ENCODE measurements at regions not wholly inside any gene's neighbourhood (a gene's known extent, or its start where the extent isn't known, plus 50 kb on each side); places are given as distances from the start of the nearest gene placed in this dataset.

GRCh38 chr6:108763931-108764579, 84.2 kb upstream of the ARMC2 start:
- H3K27me3 ChIP-seq (ENCODE audit: insufficient read depth): no peaks in the 10 kb centered on the region
- H4K20me1 ChIP-seq (replicated peaks; ENCODE audit: insufficient read depth): no peaks in the 10 kb centered on the region
- DNase-seq (ENCODE audit: low spot score) (no peak), ATAC-seq (no peak)
- H3K4me2 ChIP-seq: no peak overlapping the region
- H3K9me2 ChIP-seq (ENCODE audit: insufficient read depth): no peaks in the 10 kb centered on the region
- Mint-ChIP-seq H3K4me1 (peaks cover 30% of the 10 kb centered on the region), H3K4me3 (no peak overlapping the region), H3K27me3 (ENCODE audit: insufficient read depth, low read depth, poor library complexity) (peaks cover 5% of the 10 kb centered on the region), H3K9me3 (no peaks in the 10 kb centered on the region; the same call in 2 of the 3 replicates), H3K36me3 (ENCODE audit: low read depth) (no peaks in the 10 kb centered on the region; the same call in 2 of the 3 replicates), H3K27ac (no peak overlapping the region)
- H3K4me3 ChIP-seq: no peak overlapping the region
- H3K79me2 ChIP-seq (replicated peaks; ENCODE audit: insufficient read depth): no peaks in the 10 kb centered on the region
- H2AFZ ChIP-seq: no peak overlapping the region
- peaks cover 17% of the 10 kb centered on the region for H3K4me1 ChIP-seq (ENCODE audit: insufficient read depth)
- H3K27ac ChIP-seq (ENCODE audit: low read depth): no peak overlapping the region
- no peaks in the 10 kb centered on the region for H3F3A ChIP-seq (replicated peaks; ENCODE audit: low read depth)
- TF ChIP-seq POLR2AphosphoS5 (IDR thresholded peaks at IDR 0.05; ENCODE audit: low read depth) (no peak), EZH2phosphoT487 (IDR thresholded peaks at IDR 0.05; ENCODE audit: unreplicated experiment) (no peak), ZNF331 (CRISPR knock-in tag; IDR thresholded peaks at IDR 0.05; ENCODE audit: low read depth) (no peak), STAT1 (IDR thresholded peaks at IDR 0.05; ENCODE audit: unreplicated experiment) (no peak)
- H3K36me3 ChIP-seq (ENCODE audit: insufficient read depth): no peaks in the 10 kb centered on the region

DNA sequence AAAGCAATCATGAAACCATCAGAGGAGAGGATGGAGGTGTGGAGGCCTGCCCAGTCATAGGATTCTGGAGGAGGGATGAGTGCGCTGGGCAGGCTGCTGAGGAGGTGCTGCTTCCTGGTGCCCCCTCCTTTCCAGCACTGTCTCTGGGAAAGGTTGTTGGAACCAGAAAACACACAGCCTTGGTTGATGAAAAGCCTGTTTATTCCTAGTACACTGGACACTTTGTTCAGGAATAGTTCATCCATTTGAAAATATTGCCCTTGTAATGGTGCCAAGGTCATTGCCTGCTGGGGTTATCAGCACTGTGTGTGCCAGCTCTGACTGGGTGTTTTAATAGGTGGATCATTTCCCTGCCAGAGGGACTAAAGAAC, 83.7 kb upstream of the ARMC2 start:
- Mint-ChIP-seq H3K4me3 (no peak overlapping the region), H3K4me1 (peaks cover 26% of the 10 kb centered on the region), H3K36me3 (ENCODE audit: low read depth) (no peaks in the 10 kb centered on the region; the same call in 2 of the 3 replicates), H3K27ac (no peak overlapping the region), H3K27me3 (ENCODE audit: insufficient read depth, low read depth, poor library complexity) (peaks cover 5% of the 10 kb centered on the region), H3K9me3 (no peaks in the 10 kb centered on the region; the same call in 2 of the 3 replicates)
- Histone ChIP-seq H4K20me1 (replicated peaks; ENCODE audit: insufficient read depth) (no peaks in the 10 kb centered on the region), H3K79me2 (replicated peaks; ENCODE audit: insufficient read depth) (no peaks in the 10 kb centered on the region), H3K4me1 (ENCODE audit: insufficient read depth) (peaks cover 17% of the 10 kb centered on the region), H3K4me2 (no peak overlapping the region), H3K27ac (ENCODE audit: low read depth) (no peak overlapping the region), H3K4me3 (no peak overlapping the region), H3K36me3 (ENCODE audit: insufficient read depth) (no peaks in the 10 kb centered on the region), H3F3A (replicated peaks; ENCODE audit: low read depth) (no peaks in the 10 kb centered on the region), H3K27me3 (ENCODE audit: insufficient read depth) (no peaks in the 10 kb centered on the region), H2AFZ (no peak overlapping the region), H3K9me2 (ENCODE audit: insufficient read depth) (no peaks in the 10 kb centered on the region)
- ATAC-seq: no peak
- TF ChIP-seq JUNB (IDR thresholded peaks at IDR 0.05; ENCODE audit: unreplicated experiment) (no peak), CREB1 (CRISPR knock-in tag; IDR thresholded peaks at IDR 0.05; ENCODE audit: low read depth) (no peak), POLR2AphosphoS5 (IDR thresholded peaks at IDR 0.05; ENCODE audit: low read depth) (no peak), ZNF331 (CRISPR knock-in tag; IDR thresholded peaks at IDR 0.05; ENCODE audit: low read depth) (no peak)
- TF ChIP-seq, protein P1, sequence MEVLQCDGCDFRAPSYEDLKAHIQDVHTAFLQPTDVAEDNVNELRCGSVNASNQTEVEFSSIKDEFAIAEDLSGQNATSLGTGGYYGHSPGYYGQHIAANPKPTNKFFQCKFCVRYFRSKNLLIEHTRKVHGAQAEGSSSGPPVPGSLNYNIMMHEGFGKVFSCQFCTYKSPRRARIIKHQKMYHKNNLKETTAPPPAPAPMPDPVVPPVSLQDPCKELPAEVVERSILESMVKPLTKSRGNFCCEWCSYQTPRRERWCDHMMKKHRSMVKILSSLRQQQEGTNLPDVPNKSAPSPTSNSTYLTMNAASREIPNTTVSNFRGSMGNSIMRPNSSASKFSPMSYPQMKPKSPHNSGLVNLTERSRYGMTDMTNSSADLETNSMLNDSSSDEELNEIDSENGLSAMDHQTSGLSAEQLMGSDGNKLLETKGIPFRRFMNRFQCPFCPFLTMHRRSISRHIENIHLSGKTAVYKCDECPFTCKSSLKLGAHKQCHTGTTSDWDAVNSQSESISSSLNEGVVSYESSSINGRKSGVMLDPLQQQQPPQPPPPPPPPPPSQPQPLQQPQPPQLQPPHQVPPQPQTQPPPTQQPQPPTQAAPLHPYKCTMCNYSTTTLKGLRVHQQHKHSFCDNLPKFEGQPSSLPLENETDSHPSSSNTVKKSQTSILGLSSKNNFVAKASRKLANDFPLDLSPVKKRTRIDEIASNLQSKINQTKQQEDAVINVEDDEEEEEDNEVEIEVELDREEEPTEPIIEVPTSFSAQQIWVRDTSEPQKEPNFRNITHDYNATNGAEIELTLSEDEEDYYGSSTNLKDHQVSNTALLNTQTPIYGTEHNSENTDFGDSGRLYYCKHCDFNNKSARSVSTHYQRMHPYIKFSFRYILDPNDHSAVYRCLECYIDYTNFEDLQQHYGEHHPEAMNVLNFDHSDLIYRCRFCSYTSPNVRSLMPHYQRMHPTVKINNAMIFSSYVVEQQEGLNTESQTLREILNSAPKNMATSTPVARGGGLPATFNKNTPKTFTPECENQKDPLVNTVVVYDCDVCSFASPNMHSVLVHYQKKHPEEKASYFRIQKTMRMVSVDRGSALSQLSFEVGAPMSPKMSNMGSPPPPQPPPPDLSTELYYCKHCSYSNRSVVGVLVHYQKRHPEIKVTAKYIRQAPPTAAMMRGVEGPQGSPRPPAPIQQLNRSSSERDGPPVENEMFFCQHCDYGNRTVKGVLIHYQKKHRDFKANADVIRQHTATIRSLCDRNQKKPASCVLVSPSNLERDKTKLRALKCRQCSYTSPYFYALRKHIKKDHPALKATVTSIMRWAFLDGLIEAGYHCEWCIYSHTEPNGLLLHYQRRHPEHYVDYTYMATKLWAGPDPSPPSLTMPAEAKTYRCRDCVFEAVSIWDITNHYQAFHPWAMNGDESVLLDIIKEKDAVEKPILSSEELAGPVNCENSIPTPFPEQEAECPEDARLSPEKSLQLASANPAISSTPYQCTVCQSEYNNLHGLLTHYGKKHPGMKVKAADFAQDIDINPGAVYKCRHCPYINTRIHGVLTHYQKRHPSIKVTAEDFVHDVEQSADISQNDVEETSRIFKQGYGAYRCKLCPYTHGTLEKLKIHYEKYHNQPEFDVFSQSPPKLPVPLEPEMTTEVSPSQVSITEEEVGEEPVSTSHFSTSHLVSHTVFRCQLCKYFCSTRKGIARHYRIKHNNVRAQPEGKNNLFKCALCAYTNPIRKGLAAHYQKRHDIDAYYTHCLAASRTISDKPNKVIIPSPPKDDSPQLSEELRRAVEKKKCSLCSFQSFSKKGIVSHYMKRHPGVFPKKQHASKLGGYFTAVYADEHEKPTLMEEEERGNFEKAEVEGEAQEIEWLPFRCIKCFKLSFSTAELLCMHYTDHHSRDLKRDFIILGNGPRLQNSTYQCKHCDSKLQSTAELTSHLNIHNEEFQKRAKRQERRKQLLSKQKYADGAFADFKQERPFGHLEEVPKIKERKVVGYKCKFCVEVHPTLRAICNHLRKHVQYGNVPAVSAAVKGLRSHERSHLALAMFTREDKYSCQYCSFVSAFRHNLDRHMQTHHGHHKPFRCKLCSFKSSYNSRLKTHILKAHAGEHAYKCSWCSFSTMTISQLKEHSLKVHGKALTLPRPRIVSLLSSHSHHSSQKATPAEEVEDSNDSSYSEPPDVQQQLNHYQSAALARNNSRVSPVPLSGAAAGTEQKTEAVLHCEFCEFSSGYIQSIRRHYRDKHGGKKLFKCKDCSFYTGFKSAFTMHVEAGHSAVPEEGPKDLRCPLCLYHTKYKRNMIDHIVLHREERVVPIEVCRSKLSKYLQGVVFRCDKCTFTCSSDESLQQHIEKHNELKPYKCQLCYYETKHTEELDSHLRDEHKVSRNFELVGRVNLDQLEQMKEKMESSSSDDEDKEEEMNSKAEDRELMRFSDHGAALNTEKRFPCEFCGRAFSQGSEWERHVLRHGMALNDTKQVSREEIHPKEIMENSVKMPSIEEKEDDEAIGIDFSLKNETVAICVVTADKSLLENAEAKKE (CRISPR knock-in tag; IDR thresholded peaks at IDR 0.05): no peak
- DNase-seq (ENCODE audit: low spot score): no peak

Measured in GM23338 (cell line).